OCI-LY7 (cell line): ENCODE measurements at regions not wholly inside any gene's neighbourhood (a gene's known extent, or its start where the extent isn't known, plus 50 kb on each side); places are given as distances from the start of the nearest gene placed in this dataset.

Experiments used
- BruUV-seq: library from RNA; stranded (reverse); fragments of 400-500 nt; replicated peaks from 2 replicates; lab custom pipeline; 2021; lab: Mats Ljungman, UMichigan
- CTCF ChIA-PET: fragments of 300-600 bp; sonication (Branson Sonifier 250); formaldehyde crosslinking; loops from one replicate; lab custom pipeline; 2022; ENCODE audit warnings: antibody characterized with exemption; ENCODE audit not compliant: unreplicated experiment; lab: Charles Lee
- POLR2A ChIA-PET: fragments of 300-600 bp; sonication (Branson Sonifier 250); formaldehyde crosslinking; loops from one replicate; lab custom pipeline; 2022; ENCODE audit warnings: antibody characterized with exemption; lab: Charles Lee
- DNase-seq: peaks from one replicate; pipeline ENCODE4 v3.0.0-alpha.2; 2015; ENCODE audit warnings: low spot score
- H2AFZ ChIP-seq: fragments of 200-600 bp; sonication (generic), shearing (Covaris generic); 2 replicates; pipeline ENCODE4 v1.6.1; 2014; ENCODE audit warnings: mild to moderate bottlenecking, antibody characterized with exemption, low read length, moderate library complexity
- H3K27ac ChIP-seq: fragments of 200-600 bp; sonication (generic); 2 replicates; pipeline ENCODE4 v1.5.1; 2014; ENCODE audit warnings: mixed run types, low read depth, mild to moderate bottlenecking, moderate library complexity, low read length, inconsistent platforms; ENCODE audit not compliant: poor library complexity, severe bottlenecking
- H3K36me3 ChIP-seq: fragments of 200-600 bp; sonication (generic); 2 replicates; pipeline ENCODE4 v1.6.1; 2014; ENCODE audit warnings: mild to moderate bottlenecking, antibody characterized with exemption, low read length, moderate library complexity, mixed read lengths; ENCODE audit not compliant: insufficient read depth
- H3K4me1 ChIP-seq: fragments of 200-600 bp; sonication (generic); 2 replicates; pipeline ENCODE4 v1.5.1; 2014; ENCODE audit warnings: mild to moderate bottlenecking, low read length; ENCODE audit not compliant: insufficient read depth, poor library complexity, severe bottlenecking
- H3K4me2 ChIP-seq: fragments of 200-600 bp; sonication (generic); 2 replicates; pipeline ENCODE4 v1.6.1; 2014; ENCODE audit warnings: mild to moderate bottlenecking, low read length
- H3K4me3 ChIP-seq: fragments of 200-600 bp; sonication (generic); 2 replicates; pipeline ENCODE4 v1.5.1; 2014; ENCODE audit warnings: mild to moderate bottlenecking, low read depth, low read length; ENCODE audit not compliant: poor library complexity, severe bottlenecking
- H3K79me2 ChIP-seq: fragments of 200-600 bp; sonication (generic); 2 replicates; pipeline ENCODE4 v1.6.1; 2016; ENCODE audit warnings: low read depth, mild to moderate bottlenecking, low read length, moderate library complexity, mixed read lengths; ENCODE audit not compliant: insufficient read depth
- H3K9me2 ChIP-seq: fragments of 200-600 bp; sonication (generic); 2 replicates; pipeline ENCODE4 v1.6.1; 2016; ENCODE audit warnings: mild to moderate bottlenecking, low read length, mixed read lengths; ENCODE audit not compliant: insufficient read depth
- H3K9me3 ChIP-seq: fragments of 200-600 bp; sonication (generic); 2 replicates; pipeline ENCODE4 v1.6.1; 2014; ENCODE audit warnings: mild to moderate bottlenecking, mixed run types, low read length, mixed read lengths
- H4K20me1 ChIP-seq: fragments of 200-600 bp; sonication (generic); 2 replicates; pipeline ENCODE4 v1.6.1; 2014; ENCODE audit warnings: mild to moderate bottlenecking, antibody characterized with exemption, low read length, moderate library complexity, mixed read lengths; ENCODE audit not compliant: insufficient read depth
- CTCF ChIP-seq: fragments of 200-600 bp; sonication (generic); conservative IDR thresholded peaks from 2 replicates; pipeline ENCODE4 v1.5.1; 2014; ENCODE audit warnings: mild to moderate bottlenecking, antibody characterized with exemption, low read length, moderate library complexity, mixed read lengths
- EZH2phosphoT487 ChIP-seq: fragments of 200-600 bp; sonication (generic); IDR thresholded peaks from 2 replicates; pipeline ENCODE4 v1.6.1; 2018; ENCODE audit warnings: low read depth, borderline replicate concordance, mild to moderate bottlenecking, mixed run types, antibody characterized with exemption, low read length, moderate library complexity, mixed read lengths
- intact Hi-C: fragments of 100-400 bp; cut with micrococcal nuclease; formaldehyde crosslinking; loops from one replicate; pipeline ENCODE4 v1.10.0; 2022; ENCODE audit not compliant: unreplicated experiment

DNA sequence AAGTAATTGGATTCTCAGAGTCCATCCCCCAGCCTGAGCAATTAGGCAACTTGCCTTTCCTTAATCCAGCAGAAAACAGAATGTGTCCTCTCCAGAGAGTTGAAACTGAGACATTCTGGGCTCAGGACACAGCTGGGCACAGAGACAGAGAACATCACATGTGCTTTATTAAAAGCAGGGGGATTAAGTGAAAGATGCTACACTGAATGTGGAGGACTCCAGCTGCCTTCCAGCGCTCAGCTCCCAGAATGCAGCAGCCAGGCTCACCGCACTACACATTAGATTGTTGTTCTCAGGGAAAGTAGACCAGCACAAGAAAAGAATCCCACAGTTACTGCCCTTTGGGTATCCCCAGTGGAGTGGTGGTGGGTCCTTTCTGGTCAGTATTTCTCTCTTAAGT, 141.6 kb upstream of the IL12B start:
- H3K4me2 ChIP-seq, result no peak overlapping the region
- no peak overlapping the region for H3K27ac ChIP-seq
- peaks cover 7% of the 10 kb centered on the region; the same call in 1 of the 2 replicates for H3K9me3 ChIP-seq
- intact Hi-C loops, result no loop called here
- H3K79me2 ChIP-seq, result no peaks in the 10 kb centered on the region
- H3K9me2 ChIP-seq, result no peaks in the 10 kb centered on the region
- H4K20me1 ChIP-seq, result no peaks in the 10 kb centered on the region
- H3K4me1 ChIP-seq, result no peaks in the 10 kb centered on the region
- ChIA-PET POLR2A (interaction anchor here (0.6 to 1.1 kb wide), 2 partner anchors 10 to 13 kb away, joined by 3 read pairs; no protein-coding TSS in a partner anchor), CTCF (no interaction called here)
- DNase-seq, result no peak
- BruUV-seq, result no TSS peak
- H3K4me3 ChIP-seq, result no peak overlapping the region
- no peaks in the 10 kb centered on the region for H3K36me3 ChIP-seq
- TF ChIP-seq CTCF, result no peak
- TF ChIP-seq EZH2phosphoT487, result no peak
- no peak overlapping the region for H2AFZ ChIP-seq

GRCh38 chr5:159475026-159475425, 144.7 kb upstream of the IL12B start:
- H2AFZ ChIP-seq, result no peak overlapping the region
- H3K79me2 ChIP-seq, result no peaks in the 10 kb centered on the region
- H3K4me1 ChIP-seq, result no peaks in the 10 kb centered on the region
- no peaks in the 10 kb centered on the region for H4K20me1 ChIP-seq
- TF ChIP-seq EZH2phosphoT487 (no peak), CTCF (no peak)
- no peak overlapping the region for H3K27ac ChIP-seq
- no peak for DNase-seq
- no peaks in the 10 kb centered on the region for H3K36me3 ChIP-seq
- CTCF ChIA-PET, result no interaction called here
- H3K4me3 ChIP-seq, result no peak overlapping the region
- no peak overlapping the region for H3K4me2 ChIP-seq
- BruUV-seq, result no TSS peak
- H3K9me2 ChIP-seq, result no peaks in the 10 kb centered on the region
- POLR2A ChIA-PET, result no interaction called here
- H3K9me3 ChIP-seq, result peaks cover 7% of the 10 kb centered on the region; the same call in 1 of the 2 replicates
- intact Hi-C loops, result no loop called here

GRCh38 chr5:159478950-159479349, 148.7 kb upstream of the IL12B start:
- BruUV-seq, result no TSS peak
- Histone ChIP-seq H3K4me1 (no peaks in the 10 kb centered on the region), H3K4me2 (no peak overlapping the region), H3K9me2 (no peaks in the 10 kb centered on the region), H2AFZ (no peak overlapping the region), H3K27ac (no peak overlapping the region), H3K36me3 (no peaks in the 10 kb centered on the region), H3K9me3 (peaks cover 7% of the 10 kb centered on the region; the same call in 1 of the 2 replicates), H3K79me2 (no peaks in the 10 kb centered on the region), H4K20me1 (no peaks in the 10 kb centered on the region), H3K4me3 (no peak overlapping the region)
- intact Hi-C loops, result no loop called here
- ChIA-PET CTCF (no interaction called here), POLR2A (interaction anchor here (0.7 kb wide), 1 partner anchor 33 kb away, joined by 3 read pairs; no protein-coding TSS in a partner anchor)
- TF ChIP-seq CTCF (no peak), EZH2phosphoT487 (no peak)
- DNase-seq, result no peak
